HEK293T (cell line): ENCODE measurements at regions not wholly inside any gene's neighbourhood (a gene's known extent, or its start where the extent isn't known, plus 50 kb on each side); places are given as distances from the start of the nearest gene placed in this dataset.

Experiments
- BHLHE40 ChIP-seq: fragments of 450-650 bp; IDR thresholded peaks from 2 replicates; pipeline ENCODE4 v1.6.1; 2016; ENCODE audit warnings: mild to moderate bottlenecking, moderate library complexity, borderline replicate concordance
- CTBP1 ChIP-seq: fragments of 450-650 bp; IDR thresholded peaks from 2 replicates; pipeline ENCODE4 v1.6.1; 2016; ENCODE audit warnings: borderline replicate concordance
- FOXK2 ChIP-seq: fragments of 450-650 bp; IDR thresholded peaks from 2 replicates; pipeline ENCODE4 v1.6.1; 2016; ENCODE audit warnings: mild to moderate bottlenecking
- FOXM1 ChIP-seq: fragments of 450-650 bp; IDR thresholded peaks from 2 replicates; pipeline ENCODE4 v1.6.1; 2017; ENCODE audit warnings: mild to moderate bottlenecking, borderline replicate concordance
- ZNF384 ChIP-seq: fragments of 450-650 bp; IDR thresholded peaks from 2 replicates; pipeline ENCODE4 v1.6.1; 2016

DNA sequence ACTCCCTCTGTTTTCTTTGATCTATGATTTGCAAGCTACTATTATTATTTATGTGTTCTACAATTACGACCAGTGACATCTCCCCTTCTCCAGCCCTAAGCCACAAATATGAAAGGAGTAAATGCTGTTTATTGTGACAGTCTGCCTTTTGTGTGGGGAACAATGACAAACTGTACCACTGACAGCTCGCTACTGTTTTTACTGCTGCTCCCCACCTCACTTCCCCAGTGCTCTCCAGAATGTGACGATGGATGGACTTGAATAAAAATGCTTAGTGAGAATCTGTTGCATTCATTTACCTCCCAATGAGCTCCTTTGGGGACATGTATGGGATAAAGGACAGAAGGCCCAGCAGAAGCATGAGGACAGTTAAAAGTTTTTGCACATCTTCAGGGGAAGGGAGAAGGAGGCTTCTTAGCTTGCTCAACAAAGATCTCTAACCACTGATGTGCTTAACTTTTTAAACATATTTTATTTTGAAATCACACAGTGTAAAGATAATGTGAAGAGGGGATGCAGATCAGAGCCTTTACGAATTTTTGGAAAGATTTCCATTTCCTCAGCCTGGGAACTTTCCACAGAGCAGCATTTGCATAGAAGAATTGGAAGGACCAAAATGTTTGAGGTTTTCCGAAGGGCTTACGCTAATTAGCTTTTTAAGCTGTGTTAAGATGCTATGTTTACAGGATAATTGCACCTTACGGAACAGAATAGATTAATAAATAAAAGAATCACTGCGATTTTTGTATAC lies 485.1 kb upstream of the TENM3 start:
- TF ChIP-seq ZNF384 (no peak), BHLHE40 (no peak), CTBP1 (no peak), FOXK2 (no peak), FOXM1 (no peak)
